ENCODE measurements at regions not wholly inside any gene's neighbourhood (a gene's known extent, or its start where the extent isn't known, plus 50 kb on each side); places are given as distances from the start of the nearest gene placed in this dataset.
"Not testable (repeated sequence)": the region's sequence is repeated elsewhere in the genome, so short reads cannot be mapped to it uniquely, and the experiment has no call there.

- H3K4me1 ChIP-seq, result no peaks in the 10 kb centered on the region
- no peak for DNase-seq
- no peaks in the 10 kb centered on the region for H3K9me3 ChIP-seq
- no peak for TF ChIP-seq POLR2A (IDR thresholded peaks at IDR 0.05)
- TF ChIP-seq, protein P1, sequence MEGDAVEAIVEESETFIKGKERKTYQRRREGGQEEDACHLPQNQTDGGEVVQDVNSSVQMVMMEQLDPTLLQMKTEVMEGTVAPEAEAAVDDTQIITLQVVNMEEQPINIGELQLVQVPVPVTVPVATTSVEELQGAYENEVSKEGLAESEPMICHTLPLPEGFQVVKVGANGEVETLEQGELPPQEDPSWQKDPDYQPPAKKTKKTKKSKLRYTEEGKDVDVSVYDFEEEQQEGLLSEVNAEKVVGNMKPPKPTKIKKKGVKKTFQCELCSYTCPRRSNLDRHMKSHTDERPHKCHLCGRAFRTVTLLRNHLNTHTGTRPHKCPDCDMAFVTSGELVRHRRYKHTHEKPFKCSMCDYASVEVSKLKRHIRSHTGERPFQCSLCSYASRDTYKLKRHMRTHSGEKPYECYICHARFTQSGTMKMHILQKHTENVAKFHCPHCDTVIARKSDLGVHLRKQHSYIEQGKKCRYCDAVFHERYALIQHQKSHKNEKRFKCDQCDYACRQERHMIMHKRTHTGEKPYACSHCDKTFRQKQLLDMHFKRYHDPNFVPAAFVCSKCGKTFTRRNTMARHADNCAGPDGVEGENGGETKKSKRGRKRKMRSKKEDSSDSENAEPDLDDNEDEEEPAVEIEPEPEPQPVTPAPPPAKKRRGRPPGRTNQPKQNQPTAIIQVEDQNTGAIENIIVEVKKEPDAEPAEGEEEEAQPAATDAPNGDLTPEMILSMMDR (IDR thresholded peaks at IDR 0.05), result no peak
- H3K4me3 ChIP-seq, result no peak overlapping the region
- H3K27ac ChIP-seq, result no peak overlapping the region
- H3K27me3 ChIP-seq, result no peaks in the 10 kb centered on the region
- no peaks in the 10 kb centered on the region for H3K36me3 ChIP-seq
Measured at GRCh38 chr11:98411777-98412176, 609.0 kb upstream of the CNTN5 start.

GRCh38 chr11:98417256-98417755, 603.4 kb upstream of the CNTN5 start:
- TF ChIP-seq POLR2A (IDR thresholded peaks at IDR 0.05), result no peak
- TF ChIP-seq, protein P1 (IDR thresholded peaks at IDR 0.05), result no peak
- Histone ChIP-seq H3K9me3 (no peaks in the 10 kb centered on the region), H3K27me3 (no peaks in the 10 kb centered on the region), H3K36me3 (no peaks in the 10 kb centered on the region), H3K27ac (no peak overlapping the region), H3K4me1 (no peaks in the 10 kb centered on the region), H3K4me3 (no peak overlapping the region)
- no peak for DNase-seq

DNA sequence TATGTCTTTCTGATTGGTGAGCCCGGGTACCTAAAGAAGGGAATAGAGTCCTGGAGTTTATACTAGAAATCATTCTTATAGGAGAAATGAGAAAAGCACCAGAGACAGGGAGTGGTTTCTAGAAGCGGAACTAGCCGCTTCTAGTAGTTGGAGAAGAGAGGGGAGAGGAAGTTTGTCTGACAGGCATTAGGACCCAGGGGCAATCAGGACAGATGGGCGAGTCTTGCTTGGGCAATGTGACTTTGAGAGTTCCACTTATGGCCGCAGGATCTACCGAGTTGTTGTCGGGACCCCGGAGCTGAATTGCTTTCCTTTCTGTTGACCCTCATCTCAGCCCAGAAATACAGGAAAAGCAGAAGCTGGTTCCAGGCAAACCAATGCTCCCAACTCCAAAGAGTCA, 596.8 kb upstream of the CNTN5 start:
- Histone ChIP-seq H3K4me1 (no peaks in the 10 kb centered on the region), H3K9me3 (peaks cover 0 to 3% (median 0%) of the 10 kb centered on the region in 4 donors), H3K27ac (no peak overlapping the region), H3K27me3 (no peaks in the 10 kb centered on the region), H3K36me3 (no peaks in the 10 kb centered on the region), H3K4me3 (no peak overlapping the region)
- DNase-seq, result no peak
- no peak for TF ChIP-seq POLR2A (IDR thresholded peaks at IDR 0.05)
- TF ChIP-seq, protein P1 (IDR thresholded peaks at IDR 0.05), result no peak

DNA sequence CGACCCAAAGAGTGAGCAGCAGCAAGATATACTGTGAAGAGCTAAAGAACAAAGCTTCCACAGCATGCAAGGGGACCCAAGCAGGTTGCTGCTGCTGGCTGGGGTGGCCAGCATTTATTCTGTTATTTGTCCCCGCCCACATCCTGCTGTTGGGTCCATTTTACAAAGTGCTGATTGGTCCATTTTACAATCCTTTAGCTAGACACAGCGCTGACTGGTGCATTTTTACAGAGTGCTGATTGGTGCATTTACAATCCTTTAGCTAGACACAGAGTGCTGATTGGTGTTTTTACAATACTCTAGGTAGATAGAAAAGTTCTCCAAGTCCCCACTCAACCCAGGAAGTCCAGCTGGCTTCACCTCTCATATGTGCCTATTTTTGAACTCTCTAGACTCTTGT, 596.0 kb upstream of the CNTN5 start:
- not testable (repeated sequence) for H3K9me3 ChIP-seq

DNA sequence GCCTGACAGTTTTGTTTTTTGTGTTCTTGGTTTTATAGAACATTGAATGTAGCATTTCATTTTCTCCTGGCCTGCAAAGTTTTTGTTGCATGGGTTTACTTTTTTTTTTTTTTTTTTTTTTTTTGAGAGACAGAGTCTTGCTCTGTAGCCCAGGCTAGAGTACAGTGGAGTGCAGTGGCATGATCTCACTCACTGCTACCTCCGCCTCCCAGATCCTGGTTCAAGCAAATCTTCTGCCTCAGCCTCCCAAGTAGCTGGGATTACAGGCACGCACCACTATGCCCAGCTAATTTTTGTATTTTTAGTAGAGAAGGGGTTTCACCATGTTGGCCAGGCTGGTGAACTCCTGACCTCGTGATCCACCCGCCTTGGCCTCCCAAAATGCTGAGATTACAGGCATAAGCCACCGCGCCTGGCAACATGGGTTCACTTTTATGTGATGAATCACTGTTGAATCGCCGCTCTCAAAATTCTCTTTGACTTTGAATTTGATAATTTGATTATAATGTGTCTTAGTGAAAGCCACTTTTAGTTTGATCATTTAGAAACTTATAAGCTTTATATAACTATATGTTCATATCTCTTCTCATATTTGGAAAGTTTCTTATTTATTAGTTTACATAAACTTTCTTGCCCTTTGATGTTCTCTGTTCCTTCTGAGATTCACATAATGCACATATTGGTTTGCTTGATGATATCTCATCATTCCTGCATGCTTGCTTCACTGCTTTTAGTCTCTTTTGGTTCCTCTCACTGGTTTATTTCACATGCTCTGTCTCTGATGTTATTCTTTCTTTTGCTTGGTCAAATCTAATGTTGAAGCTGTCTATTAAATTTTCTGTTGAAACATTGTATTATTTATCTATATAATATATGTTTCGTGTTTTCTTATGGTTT, 589.0 kb upstream of the CNTN5 start:
- H3K4me3 ChIP-seq, result no peak overlapping the region
- H3K36me3 ChIP-seq, result no peaks in the 10 kb centered on the region
- peaks cover 0 to 3% (median 0%) of the 10 kb centered on the region in 4 donors for H3K9me3 ChIP-seq
- no peaks in the 10 kb centered on the region for H3K27me3 ChIP-seq
- no peak for TF ChIP-seq POLR2A (IDR thresholded peaks at IDR 0.05)
- TF ChIP-seq, protein P1 (IDR thresholded peaks at IDR 0.05), result no peak
- no peak for DNase-seq
- no peak overlapping the region for H3K27ac ChIP-seq
- H3K4me1 ChIP-seq, result no peaks in the 10 kb centered on the region

More for the DNA sequence above, 596.0 kb upstream of the CNTN5 start:
- DNase-seq, H3K4me3 ChIP-seq, H3K27ac ChIP-seq, H3K27me3 ChIP-seq, H3K36me3 ChIP-seq, H3K4me1 ChIP-seq: not testable (repeated sequence)

DNA sequence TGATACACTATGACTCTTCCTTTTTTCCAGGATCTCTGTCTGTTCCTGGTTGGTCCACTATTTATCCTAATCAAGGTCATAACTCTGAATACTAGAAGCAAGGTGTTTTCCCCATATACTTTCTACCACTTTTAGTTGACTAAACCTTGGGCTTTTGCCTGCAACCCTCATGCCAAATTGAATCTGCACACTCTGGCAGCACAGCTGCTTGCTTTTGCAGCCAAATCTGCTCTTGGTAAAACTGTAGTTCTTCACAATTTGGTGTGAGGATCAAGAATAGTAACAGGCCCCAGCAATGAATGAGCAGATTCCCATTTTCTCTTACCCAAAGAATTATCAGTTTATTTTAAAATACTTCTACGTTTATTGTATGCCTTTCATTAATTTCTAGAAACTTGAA, 586.5 kb upstream of the CNTN5 start:
- no peaks in the 10 kb centered on the region for H3K27me3 ChIP-seq
- no peaks in the 10 kb centered on the region for H3K9me3 ChIP-seq
- TF ChIP-seq, protein P1 (IDR thresholded peaks at IDR 0.05), result no peak
- TF ChIP-seq POLR2A (IDR thresholded peaks at IDR 0.05), result no peak
- DNase-seq, result no peak
- no peak overlapping the region for H3K4me3 ChIP-seq
- no peak overlapping the region for H3K27ac ChIP-seq
- no peaks in the 10 kb centered on the region for H3K36me3 ChIP-seq
- H3K4me1 ChIP-seq, result no peaks in the 10 kb centered on the region

Measured in Peyer's patch (tissue), 4 donors.